Esophagus squamous epithelium (tissue), 5 donors: ENCODE measurements at regions not wholly inside any gene's neighbourhood (a gene's known extent, or its start where the extent isn't known, plus 50 kb on each side); places are given as distances from the start of the nearest gene placed in this dataset.
"Not testable (repeated sequence)": the region's sequence is repeated elsewhere in the genome, so short reads cannot be mapped to it uniquely, and the experiment has no call there.

Experiments
- DNase-seq: peaks from one replicate; lab custom pipeline; 2025; lab: John Stamatoyannopoulos, UW
- H3K27ac ChIP-seq, 4 donors: fragments of 200-600 bp; sonication (generic); one replicate each; pipeline ENCODE4 v1.5.1; 2016 to 2019; ENCODE audit warnings: mild to moderate bottlenecking in 1 of 4
- H3K27me3 ChIP-seq, 4 donors: fragments of 200-600 bp; sonication (generic); 1 replicate in 3 of 4; 2 replicates in 1 of 4; pipeline versions ENCODE4 v1.5.1 to v1.6.0; 2017 to 2021; ENCODE audit warnings: antibody characterized with exemption in 1 of 4
- H3K36me3 ChIP-seq, 3 donors: fragments of 200-600 bp; sonication (generic); one replicate each; pipeline ENCODE4 v1.5.1; 2016 to 2019
- H3K4me1 ChIP-seq, 3 donors: fragments of 200-600 bp; sonication (generic); one replicate each; pipeline ENCODE4 v1.5.1; 2017 to 2019
- H3K4me3 ChIP-seq, 4 donors: fragments of 200-600 bp; sonication (generic); 1 replicate in 3 of 4; 2 replicates in 1 of 4; pipeline ENCODE4 v1.5.1; 2016 to 2019; ENCODE audit warnings: mild to moderate bottlenecking in 2 of 4, moderate library complexity in 1 of 4
- H3K9me3 ChIP-seq, 3 donors: fragments of 200-600 bp; sonication (generic); one replicate each; pipeline ENCODE4 v1.5.1; 2016 to 2019
- WGBS, 2 donors: methylation state at CpG; one replicate each; pipeline ENCODE4 v1.1.5; 2018; 5-methylcytosine and 5-hydroxymethylcytosine counted together
- intact Hi-C: fragments of 100-400 bp; cut with DNase I; formaldehyde crosslinking; loops from one replicate; pipeline ENCODE4 v1.15.0; 2022
- donor health status: DM: yes; HTN: yes; CAD: no.

DNA sequence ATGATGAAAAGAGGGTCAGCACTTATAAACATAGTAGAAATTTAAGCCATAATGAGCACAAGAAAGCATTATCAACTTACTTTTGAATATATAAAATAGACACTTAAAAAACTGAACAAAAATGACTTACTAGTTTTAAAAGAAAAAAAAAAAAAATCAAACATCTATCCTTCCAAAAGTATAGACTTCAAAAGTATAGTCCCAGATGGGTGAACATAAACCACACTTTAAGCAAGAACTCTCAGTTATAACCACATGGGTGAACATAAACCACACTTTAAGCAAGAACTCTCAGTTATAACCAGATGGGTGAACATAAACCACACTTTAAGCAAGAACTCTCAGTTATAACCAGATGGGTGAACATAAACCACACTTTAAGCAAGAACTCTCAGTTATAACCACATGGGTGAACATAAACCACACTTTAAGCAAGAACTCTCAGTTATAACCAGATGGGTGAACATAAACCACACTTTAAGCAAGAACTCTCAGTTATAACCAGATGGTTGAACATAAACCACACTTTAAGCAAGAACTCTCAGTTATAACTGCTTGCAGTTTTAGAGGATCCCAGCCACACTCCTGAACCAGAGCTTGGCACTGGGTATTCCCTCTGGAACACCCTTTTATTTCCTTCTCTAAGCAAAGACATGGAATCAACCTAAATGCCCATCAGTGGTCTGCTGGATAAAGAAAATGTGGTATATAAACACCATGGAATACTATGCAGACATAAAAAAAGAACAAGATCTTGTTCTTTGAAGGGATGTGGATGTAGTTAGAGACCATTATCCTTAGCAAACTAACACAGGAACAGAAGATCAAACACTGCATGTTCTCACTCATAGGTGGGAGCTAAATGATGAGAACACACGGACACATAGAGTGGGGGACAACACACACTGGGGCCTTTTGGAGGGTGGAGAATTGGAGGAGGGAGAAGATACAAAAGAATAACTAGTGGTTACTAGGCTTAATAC, 82.6 kb upstream of the AGAP9 start:
- WGBS, 2 donors, result 83% methylated on average over 1 of the region's 1 CpG; no CpG with 5 or more reads in 1 of the 2 donors
- intact Hi-C loops, H3K27ac ChIP-seq, H3K4me1 ChIP-seq, DNase-seq, H3K36me3 ChIP-seq, H3K4me3 ChIP-seq, H3K27me3 ChIP-seq, H3K9me3 ChIP-seq: not testable (repeated sequence)

DNA sequence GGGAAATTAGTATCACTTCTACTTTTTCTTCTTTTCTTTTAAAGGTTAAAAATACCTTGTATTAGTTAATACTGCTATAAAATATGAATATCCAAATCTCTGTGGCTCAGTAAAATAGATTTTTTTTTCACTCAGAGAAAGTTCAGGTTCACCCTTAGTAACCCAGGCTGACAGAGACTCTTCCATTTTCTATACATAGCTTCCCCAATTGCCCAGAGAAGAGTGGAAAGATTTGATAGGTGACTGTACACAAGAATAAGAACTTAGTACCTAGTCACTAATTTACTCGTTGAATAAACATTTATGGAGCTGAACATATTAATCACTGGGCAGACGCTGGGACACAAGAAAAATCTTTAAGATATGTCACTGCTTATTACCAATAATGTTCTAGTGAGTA, 77.2 kb upstream of the AGAP9 start:
- H3K27ac ChIP-seq, intact Hi-C loops, DNase-seq, H3K9me3 ChIP-seq, H3K36me3 ChIP-seq, H3K27me3 ChIP-seq, H3K4me1 ChIP-seq, H3K4me3 ChIP-seq: not testable (repeated sequence)
- 52 to 80% methylated on average over 2 of the region's 2 CpGs for WGBS, 2 donors

DNA sequence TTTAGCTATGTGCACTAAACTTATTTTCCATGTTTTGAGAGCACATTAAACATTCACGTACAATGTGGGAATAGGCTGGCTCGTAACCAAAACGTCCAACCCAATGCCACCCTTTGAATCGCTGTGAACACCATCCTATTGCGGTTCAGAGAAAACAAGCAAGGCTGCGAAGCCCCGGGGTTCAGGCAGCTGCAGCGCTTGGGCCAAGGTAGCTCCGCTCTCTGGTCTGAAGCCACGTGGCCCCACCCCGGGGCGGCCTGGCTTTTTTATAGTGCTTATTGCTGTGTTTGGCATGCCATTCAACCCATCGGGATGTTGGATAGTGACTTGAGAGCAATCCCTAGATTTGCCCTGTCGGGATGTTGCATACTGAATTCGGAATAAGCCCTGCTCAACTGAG, 76.7 kb upstream of the AGAP9 start:
- H3K4me3 ChIP-seq, H3K27ac ChIP-seq, H3K4me1 ChIP-seq, DNase-seq, H3K36me3 ChIP-seq, intact Hi-C loops, H3K9me3 ChIP-seq, H3K27me3 ChIP-seq: not testable (repeated sequence)
- no CpG with 5 or more reads among the region's 15 CpGs for WGBS, 2 donors

DNA sequence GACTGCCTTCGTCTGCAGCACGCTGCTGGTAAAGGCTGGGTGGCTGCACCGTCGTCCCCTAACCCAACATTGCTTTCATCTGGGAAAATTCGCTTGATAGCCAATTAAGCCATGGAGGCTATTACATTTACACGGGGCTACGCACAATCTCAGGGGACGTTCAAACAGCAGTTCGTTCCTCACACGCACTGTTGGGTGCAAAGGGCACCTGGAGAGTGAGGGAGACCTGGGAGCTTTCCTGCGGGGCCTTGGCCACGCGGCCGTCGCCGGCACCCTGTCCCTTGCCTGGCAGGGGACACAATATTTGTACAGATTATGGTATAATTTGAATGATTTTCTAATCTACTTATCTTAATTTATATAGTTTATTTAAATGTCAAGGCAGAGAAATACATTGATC, 76.2 kb upstream of the AGAP9 start:
- H3K36me3 ChIP-seq, DNase-seq, intact Hi-C loops, H3K4me1 ChIP-seq, H3K9me3 ChIP-seq, H3K4me3 ChIP-seq, H3K27me3 ChIP-seq, H3K27ac ChIP-seq: not testable (repeated sequence)
- 47 to 72% methylated on average over 3 to 13 of the region's 16 CpGs for WGBS, 2 donors

DNA sequence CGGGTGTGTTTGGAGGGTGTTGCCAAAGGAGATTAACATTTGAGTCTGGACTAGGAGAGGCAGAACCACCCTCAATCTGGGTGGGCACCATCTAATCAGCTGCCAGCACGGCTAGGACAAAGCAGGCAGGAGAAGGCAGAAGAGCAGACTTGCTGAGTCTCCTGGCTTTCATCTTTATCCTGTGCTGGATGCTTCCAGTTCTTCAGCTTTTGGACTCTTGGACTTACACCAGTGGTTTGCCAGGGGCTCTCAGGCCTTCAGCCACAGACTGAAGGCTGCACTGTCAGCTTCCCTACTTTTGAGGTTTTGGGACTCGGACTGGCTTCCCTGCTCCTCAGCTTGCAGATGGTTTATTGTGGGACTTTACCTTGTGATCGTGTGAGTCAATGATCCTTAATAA, 70.4 kb upstream of the AGAP9 start:
- H3K9me3 ChIP-seq, H3K27me3 ChIP-seq, intact Hi-C loops, H3K36me3 ChIP-seq, DNase-seq, H3K4me1 ChIP-seq, H3K4me3 ChIP-seq, H3K27ac ChIP-seq: not testable (repeated sequence)
- 96 to 100% methylated on average over 1 to 3 of the region's 4 CpGs for WGBS, 2 donors

DNA sequence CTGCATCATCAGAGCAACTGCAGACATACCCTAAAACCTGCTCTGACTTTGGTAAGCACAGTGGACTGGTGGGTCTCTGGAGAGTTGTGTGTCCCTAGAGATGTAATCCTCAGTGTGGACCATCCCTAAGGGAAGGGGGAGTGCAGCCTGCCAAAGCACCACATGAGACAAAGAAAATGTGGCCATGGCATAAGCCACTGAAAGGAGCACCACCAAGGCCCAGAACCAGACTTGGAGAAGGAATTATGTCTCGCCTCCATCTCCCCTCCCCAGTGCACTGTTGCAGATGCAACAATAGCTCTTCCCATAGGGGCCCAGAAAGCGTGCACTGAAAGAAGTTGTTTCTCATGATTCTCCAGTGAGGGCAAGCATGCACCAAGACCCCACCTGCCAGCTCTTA, 69.7 kb upstream of the AGAP9 start:
- H3K27ac ChIP-seq, H3K4me1 ChIP-seq, DNase-seq, H3K36me3 ChIP-seq, intact Hi-C loops, H3K4me3 ChIP-seq, H3K9me3 ChIP-seq, H3K27me3 ChIP-seq: not testable (repeated sequence)
- WGBS, 2 donors, result 100% methylated on average over 1 to 2 of the region's 2 CpGs

DNA sequence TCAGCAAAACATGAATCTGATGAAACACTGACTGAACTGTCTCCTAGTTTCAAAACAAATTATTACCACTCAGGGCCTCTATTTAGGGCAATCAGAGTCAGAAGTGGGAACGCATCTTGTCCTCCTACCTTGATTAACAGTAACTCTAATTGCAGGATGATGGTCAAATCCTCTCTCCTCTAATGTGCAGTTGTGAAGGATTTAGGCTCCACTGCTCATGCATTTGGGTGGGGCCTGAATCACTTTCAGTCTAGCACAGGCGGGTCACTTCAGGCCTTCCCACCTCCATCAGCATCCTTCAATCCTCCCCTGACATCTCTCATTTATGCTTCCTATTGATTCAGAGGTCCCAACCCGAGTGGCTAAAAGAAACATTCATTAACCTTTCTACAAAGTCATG, 67.5 kb upstream of the AGAP9 start:
- intact Hi-C loops, DNase-seq, H3K4me1 ChIP-seq, H3K9me3 ChIP-seq, H3K27ac ChIP-seq, H3K27me3 ChIP-seq, H3K4me3 ChIP-seq, H3K36me3 ChIP-seq: not testable (repeated sequence)
- WGBS, 2 donors, result 88 to 100% methylated on average over 2 of the region's 3 CpGs

DNA sequence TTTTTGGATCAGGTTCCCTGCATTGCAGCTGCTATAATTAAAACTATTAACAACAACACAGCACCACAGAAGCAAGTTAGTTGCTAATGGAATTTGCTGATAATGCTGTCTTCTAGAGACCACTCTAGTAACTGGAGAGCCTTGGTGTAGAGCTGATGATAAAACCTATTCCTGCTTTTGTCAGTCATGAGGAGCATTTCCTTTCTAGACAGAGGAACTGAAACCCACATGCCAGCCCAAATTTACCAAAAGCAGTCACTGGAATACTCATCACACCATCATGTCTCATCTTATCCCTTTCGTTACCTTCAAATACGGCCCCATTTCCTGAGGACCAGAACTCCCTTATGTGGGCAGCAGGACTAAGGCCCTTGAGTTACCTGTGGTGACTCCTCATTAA, 67.1 kb upstream of the AGAP9 start:
- intact Hi-C loops, H3K27me3 ChIP-seq, H3K36me3 ChIP-seq, H3K4me3 ChIP-seq, H3K4me1 ChIP-seq, DNase-seq, H3K27ac ChIP-seq, H3K9me3 ChIP-seq: not testable (repeated sequence)
- 80% methylated on average over 1 of the region's 2 CpGs; no CpG with 5 or more reads in 1 of the 2 donors for WGBS, 2 donors

DNA sequence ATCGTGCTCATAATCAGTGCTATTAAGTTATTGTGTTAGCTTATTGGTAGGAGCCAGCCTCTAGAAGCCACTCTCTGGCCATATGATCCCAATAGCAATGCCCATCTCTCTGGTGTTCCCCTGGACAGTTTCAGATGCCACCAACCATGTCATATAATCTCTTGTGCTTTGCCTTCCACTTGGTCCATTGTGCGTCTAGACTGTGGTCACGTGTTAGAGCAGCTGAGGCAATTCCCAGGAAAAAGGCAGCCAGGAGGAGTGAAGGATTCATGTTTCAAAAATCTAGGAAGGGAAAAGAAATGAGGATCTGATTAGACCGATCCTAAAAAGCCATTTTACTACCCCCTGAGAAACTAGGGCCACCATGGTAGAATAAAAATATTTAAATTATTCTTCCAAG, 58.6 kb upstream of the AGAP9 start:
- intact Hi-C loops, H3K27ac ChIP-seq, H3K4me1 ChIP-seq, H3K36me3 ChIP-seq, H3K9me3 ChIP-seq, H3K4me3 ChIP-seq, H3K27me3 ChIP-seq, DNase-seq: not testable (repeated sequence)
- WGBS, 2 donors, result no CpG with 5 or more reads among the region's 4 CpGs

DNA sequence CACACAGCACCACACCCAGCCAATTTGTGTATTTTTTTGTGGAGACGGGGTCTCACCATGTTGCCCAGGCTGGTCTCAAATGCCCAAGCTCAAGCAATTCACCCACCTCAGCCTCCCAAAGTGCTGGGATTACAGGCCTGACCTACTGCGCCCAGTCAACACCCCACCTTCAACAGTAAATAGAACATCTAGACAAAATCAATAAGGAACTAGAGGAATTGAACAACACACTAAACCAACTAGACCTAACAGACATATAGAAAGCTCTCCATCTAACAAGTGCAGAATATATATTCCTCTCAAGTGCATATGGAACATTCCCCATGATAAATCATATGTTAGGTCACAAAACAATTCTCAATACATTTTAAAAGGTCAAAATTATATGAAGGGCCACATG, 56.6 kb upstream of the AGAP9 start:
- H3K27me3 ChIP-seq, intact Hi-C loops, DNase-seq, H3K9me3 ChIP-seq, H3K36me3 ChIP-seq, H3K4me3 ChIP-seq, H3K27ac ChIP-seq, H3K4me1 ChIP-seq: not testable (repeated sequence)
- no CpG with 5 or more reads among the region's 2 CpGs for WGBS, 2 donors

DNA sequence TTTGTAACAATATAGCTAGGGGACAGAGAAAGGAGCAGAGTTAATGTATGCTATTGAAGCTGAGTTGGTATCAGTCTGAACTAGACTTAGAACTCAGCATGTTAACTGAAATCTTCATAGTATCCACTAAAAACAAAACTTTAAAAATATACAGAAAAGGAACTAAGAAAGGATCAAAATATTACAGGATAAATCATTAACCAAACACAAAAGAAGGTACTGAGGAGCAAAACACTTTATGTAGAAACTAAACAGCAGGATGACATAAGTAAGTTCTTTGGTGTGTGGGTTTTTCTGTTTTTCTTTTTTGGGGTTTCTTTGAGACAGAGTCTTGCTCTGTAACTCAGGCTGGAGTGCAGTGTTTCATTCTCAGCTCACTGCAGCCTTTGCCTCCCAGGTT, 55.1 kb upstream of the AGAP9 start:
- H3K9me3 ChIP-seq, H3K27ac ChIP-seq, H3K27me3 ChIP-seq, H3K4me1 ChIP-seq, intact Hi-C loops, H3K36me3 ChIP-seq, H3K4me3 ChIP-seq, DNase-seq: not testable (repeated sequence)
